Ishikawa (cell line): ENCODE measurements at regions not wholly inside any gene's neighbourhood (a gene's known extent, or its start where the extent isn't known, plus 50 kb on each side); places are given as distances from the start of the nearest gene placed in this dataset.

ENCODE experiments used
- CEBPB ChIP-seq: IDR thresholded peaks from 2 replicates; pipeline ENCODE4 v1.6.1; 2012
- CREB1 ChIP-seq: IDR thresholded peaks from 2 replicates; pipeline ENCODE4 v1.6.1; 2012; ENCODE audit warnings: low read depth
- EGR1 ChIP-seq: IDR thresholded peaks from 2 replicates; pipeline ENCODE4 v1.6.1; 2012
- EP300 ChIP-seq: IDR thresholded peaks from 2 replicates; pipeline ENCODE4 v1.6.1; 2012; ENCODE audit warnings: borderline replicate concordance
- FOXM1 ChIP-seq: IDR thresholded peaks from 2 replicates; pipeline ENCODE4 v1.6.1; 2012; ENCODE audit warnings: low read depth, borderline replicate concordance
- MAX ChIP-seq: IDR thresholded peaks from 2 replicates; pipeline ENCODE4 v1.6.1; 2012
- NFIC ChIP-seq: IDR thresholded peaks from 2 replicates; pipeline ENCODE4 v1.6.1; 2012
- RAD21 ChIP-seq: IDR thresholded peaks from 2 replicates; pipeline ENCODE4 v1.6.1; 2012; ENCODE audit warnings: low read depth
- REST ChIP-seq: IDR thresholded peaks from 2 replicates; pipeline ENCODE4 v1.6.1; 2012; ENCODE audit warnings: low read depth, mild to moderate bottlenecking
- TAF1 ChIP-seq: IDR thresholded peaks from 2 replicates; pipeline ENCODE4 v1.6.1; 2012; ENCODE audit warnings: low read depth, mild to moderate bottlenecking
- TCF12 ChIP-seq: IDR thresholded peaks from 2 replicates; pipeline ENCODE4 v1.6.1; 2012; ENCODE audit warnings: low read depth
- TEAD4 ChIP-seq: IDR thresholded peaks from 2 replicates; pipeline ENCODE4 v1.6.1; 2012
- YY1 ChIP-seq: IDR thresholded peaks from 2 replicates; pipeline ENCODE4 v1.6.1; 2012; ENCODE audit warnings: low read depth
- ZBTB7A ChIP-seq: IDR thresholded peaks from 2 replicates; pipeline ENCODE4 v1.6.1; 2012; ENCODE audit warnings: low read depth
- TF ChIP-seq, protein P1 (sequence below): IDR thresholded peaks from 2 replicates; pipeline ENCODE4 v1.6.1; 2012

GRCh38 chr18:1895456-1896185 lies 675.7 kb downstream of the METTL4 start:
- TF ChIP-seq REST = no peak
- no peak for TF ChIP-seq CREB1
- TF ChIP-seq FOXM1 = no peak
- TF ChIP-seq RAD21 = no peak
- TF ChIP-seq TEAD4 = no peak
- TF ChIP-seq EGR1 = no peak
- TF ChIP-seq NFIC = no peak
- TF ChIP-seq TCF12 = no peak
- no peak for TF ChIP-seq TAF1
- TF ChIP-seq CEBPB = no peak
- TF ChIP-seq ZBTB7A = no peak
- TF ChIP-seq, protein P1, sequence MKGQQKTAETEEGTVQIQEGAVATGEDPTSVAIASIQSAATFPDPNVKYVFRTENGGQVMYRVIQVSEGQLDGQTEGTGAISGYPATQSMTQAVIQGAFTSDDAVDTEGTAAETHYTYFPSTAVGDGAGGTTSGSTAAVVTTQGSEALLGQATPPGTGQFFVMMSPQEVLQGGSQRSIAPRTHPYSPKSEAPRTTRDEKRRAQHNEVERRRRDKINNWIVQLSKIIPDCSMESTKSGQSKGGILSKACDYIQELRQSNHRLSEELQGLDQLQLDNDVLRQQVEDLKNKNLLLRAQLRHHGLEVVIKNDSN = no peak
- TF ChIP-seq MAX = no peak
- no peak for TF ChIP-seq YY1
- no peak for TF ChIP-seq EP300

DNA sequence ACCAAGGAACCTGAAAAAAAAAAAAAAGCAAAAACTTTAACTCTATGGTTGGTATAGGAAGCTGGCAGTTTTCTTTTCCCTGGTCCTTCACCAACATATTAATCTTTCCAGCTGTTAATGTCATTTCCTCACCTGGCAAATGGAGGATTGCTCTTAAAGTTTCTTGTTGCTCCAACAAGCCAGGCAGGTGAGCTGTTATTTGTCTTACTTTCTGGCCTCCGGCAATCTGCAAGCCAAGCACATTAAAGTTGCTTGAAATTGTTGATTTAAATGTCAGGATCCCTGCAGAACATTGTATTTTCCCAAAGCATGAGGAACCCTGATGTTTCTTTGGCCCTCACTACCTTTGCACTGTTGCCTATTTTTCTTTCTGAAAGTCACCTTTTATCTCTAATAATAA lies 664.9 kb downstream of the METTL4 start:
- no peak for TF ChIP-seq TAF1
- no peak for TF ChIP-seq TEAD4
- no peak for TF ChIP-seq CREB1
- TF ChIP-seq TCF12 = no peak
- TF ChIP-seq, protein P1 = no peak
- no peak for TF ChIP-seq CEBPB
- no peak for TF ChIP-seq FOXM1
- TF ChIP-seq YY1 = no peak
- no peak for TF ChIP-seq EGR1
- TF ChIP-seq RAD21 = no peak
- no peak for TF ChIP-seq EP300
- TF ChIP-seq REST = no peak

- TF ChIP-seq ZBTB7A = no peak
- TF ChIP-seq FOXM1 = no peak
- no peak for TF ChIP-seq REST
- no peak for TF ChIP-seq TAF1
- TF ChIP-seq EGR1 = no peak
- TF ChIP-seq EP300 = no peak
- no peak for TF ChIP-seq CREB1
- TF ChIP-seq NFIC = no peak
- TF ChIP-seq YY1 = no peak
- TF ChIP-seq MAX = no peak
- TF ChIP-seq CEBPB = no peak
- no peak for TF ChIP-seq TEAD4
- TF ChIP-seq RAD21 = no peak
- no peak for TF ChIP-seq TCF12
- TF ChIP-seq, protein P1 = no peak
These were observed 663.7 kb downstream of the METTL4 start for GRCh38 chr18:1907470-1908206.
